ENCODE measurements at regions not wholly inside any gene's neighbourhood (a gene's known extent, or its start where the extent isn't known, plus 50 kb on each side); places are given as distances from the start of the nearest gene placed in this dataset.
"Not testable (repeated sequence)": the region's sequence is repeated elsewhere in the genome, so short reads cannot be mapped to it uniquely, and the experiment has no call there.

- no peak overlapping the region for H3K27ac ChIP-seq
- TF ChIP-seq ZFX (IDR thresholded peaks at IDR 0.05): no peak
- TF ChIP-seq, protein P1, sequence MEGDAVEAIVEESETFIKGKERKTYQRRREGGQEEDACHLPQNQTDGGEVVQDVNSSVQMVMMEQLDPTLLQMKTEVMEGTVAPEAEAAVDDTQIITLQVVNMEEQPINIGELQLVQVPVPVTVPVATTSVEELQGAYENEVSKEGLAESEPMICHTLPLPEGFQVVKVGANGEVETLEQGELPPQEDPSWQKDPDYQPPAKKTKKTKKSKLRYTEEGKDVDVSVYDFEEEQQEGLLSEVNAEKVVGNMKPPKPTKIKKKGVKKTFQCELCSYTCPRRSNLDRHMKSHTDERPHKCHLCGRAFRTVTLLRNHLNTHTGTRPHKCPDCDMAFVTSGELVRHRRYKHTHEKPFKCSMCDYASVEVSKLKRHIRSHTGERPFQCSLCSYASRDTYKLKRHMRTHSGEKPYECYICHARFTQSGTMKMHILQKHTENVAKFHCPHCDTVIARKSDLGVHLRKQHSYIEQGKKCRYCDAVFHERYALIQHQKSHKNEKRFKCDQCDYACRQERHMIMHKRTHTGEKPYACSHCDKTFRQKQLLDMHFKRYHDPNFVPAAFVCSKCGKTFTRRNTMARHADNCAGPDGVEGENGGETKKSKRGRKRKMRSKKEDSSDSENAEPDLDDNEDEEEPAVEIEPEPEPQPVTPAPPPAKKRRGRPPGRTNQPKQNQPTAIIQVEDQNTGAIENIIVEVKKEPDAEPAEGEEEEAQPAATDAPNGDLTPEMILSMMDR (conservative IDR thresholded peaks at IDR 0.05): peak; percentile 52
These were observed 300.9 kb downstream of the SPIN4 start for GRCh38 chrX:63050225-63050624.

- no peak overlapping the region for H3K27ac ChIP-seq
- TF ChIP-seq, protein P1 (conservative IDR thresholded peaks at IDR 0.05): no peak
- no peak for TF ChIP-seq ZFX (IDR thresholded peaks at IDR 0.05)
These were observed 318.3 kb downstream of the SPIN4 start for GRCh38 chrX:63032811-63033210.

GRCh38 chrX:63013549-63013948, 337.6 kb downstream of the SPIN4 start:
- TF ChIP-seq, protein P1 (conservative IDR thresholded peaks at IDR 0.05): no peak
- TF ChIP-seq ZFX (IDR thresholded peaks at IDR 0.05): no peak
- H3K27ac ChIP-seq: no peak overlapping the region

DNA sequence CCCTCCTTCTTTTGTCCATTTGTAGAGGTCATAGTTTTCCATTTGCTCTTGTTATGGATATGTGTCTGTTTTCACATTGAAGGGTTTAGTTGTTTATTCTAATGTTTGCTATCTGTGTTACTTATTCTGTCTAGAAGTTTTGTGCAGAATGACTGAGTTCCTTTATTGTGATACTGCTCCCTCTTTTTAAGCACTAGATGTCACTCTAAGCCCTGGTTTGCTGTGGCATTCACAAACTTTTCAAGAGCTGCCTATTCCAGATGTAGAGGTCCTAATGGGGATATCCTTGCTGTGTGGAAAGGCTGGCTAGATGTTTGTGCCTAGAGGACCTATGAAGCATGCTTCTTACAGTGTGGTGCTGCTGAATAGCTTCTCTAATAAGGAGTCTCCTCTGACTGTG, 338.6 kb downstream of the SPIN4 start:
- no peak overlapping the region for H3K27ac ChIP-seq
- TF ChIP-seq, protein P1 (conservative IDR thresholded peaks at IDR 0.05): peak; percentile 36
- no peak for TF ChIP-seq ZFX (IDR thresholded peaks at IDR 0.05)

DNA sequence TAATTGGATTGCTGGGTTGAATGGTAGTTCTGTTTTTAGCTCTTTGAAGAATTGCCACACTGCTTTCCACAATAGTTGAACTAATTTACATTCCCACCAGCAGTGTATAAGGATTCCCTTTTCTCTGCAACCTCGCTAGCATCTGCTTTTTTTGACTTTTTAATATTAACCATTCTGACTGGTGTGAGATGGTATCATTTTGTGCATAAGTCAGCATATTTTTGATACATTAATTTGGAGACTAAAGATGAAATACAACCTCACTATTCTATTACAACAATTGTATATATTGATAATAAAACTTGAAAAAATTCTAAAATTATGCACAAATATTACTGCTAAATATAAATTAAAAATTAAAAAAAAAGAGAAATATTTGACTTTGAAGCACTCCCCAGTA, 350.9 kb downstream of the SPIN4 start:
- H3K27ac ChIP-seq: not testable (repeated sequence)

Data from C4-2B (cell line).